GM12873 (cell line): ENCODE measurements at regions not wholly inside any gene's neighbourhood (a gene's known extent, or its start where the extent isn't known, plus 50 kb on each side); places are given as distances from the start of the nearest gene placed in this dataset.

Experiments used
- TF ChIP-seq, protein P1 (sequence below): IDR thresholded peaks from 2 replicates; pipeline ENCODE4 v1.5.1; 2012; ENCODE audit warnings: low read depth, mild to moderate bottlenecking, moderate library complexity, low read length, control low read depth; ENCODE audit not compliant: insufficient read depth; ENCODE audit errors: missing control alignments

DNA sequence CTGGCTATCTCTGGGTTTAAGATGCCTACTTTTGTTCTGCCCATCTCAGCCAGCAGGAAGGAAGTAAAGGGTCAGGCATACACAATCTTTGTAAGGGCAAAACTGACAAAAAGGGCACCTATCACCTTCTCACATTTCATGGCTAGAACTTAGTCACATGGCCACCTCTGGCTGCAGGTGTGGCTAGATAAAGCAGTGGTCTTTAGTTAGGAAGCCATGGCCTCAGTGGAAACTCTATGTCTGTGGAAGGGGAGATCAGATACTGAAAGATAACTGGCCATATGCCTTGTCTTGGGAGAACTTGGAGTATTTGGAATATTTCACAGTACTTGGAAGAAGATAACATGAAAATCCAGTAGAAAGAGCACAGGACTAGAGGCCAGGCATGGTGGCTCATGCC, 80.7 kb upstream of the TBL1XR1 start:
- TF ChIP-seq, protein P1, sequence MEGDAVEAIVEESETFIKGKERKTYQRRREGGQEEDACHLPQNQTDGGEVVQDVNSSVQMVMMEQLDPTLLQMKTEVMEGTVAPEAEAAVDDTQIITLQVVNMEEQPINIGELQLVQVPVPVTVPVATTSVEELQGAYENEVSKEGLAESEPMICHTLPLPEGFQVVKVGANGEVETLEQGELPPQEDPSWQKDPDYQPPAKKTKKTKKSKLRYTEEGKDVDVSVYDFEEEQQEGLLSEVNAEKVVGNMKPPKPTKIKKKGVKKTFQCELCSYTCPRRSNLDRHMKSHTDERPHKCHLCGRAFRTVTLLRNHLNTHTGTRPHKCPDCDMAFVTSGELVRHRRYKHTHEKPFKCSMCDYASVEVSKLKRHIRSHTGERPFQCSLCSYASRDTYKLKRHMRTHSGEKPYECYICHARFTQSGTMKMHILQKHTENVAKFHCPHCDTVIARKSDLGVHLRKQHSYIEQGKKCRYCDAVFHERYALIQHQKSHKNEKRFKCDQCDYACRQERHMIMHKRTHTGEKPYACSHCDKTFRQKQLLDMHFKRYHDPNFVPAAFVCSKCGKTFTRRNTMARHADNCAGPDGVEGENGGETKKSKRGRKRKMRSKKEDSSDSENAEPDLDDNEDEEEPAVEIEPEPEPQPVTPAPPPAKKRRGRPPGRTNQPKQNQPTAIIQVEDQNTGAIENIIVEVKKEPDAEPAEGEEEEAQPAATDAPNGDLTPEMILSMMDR, result no peak

DNA sequence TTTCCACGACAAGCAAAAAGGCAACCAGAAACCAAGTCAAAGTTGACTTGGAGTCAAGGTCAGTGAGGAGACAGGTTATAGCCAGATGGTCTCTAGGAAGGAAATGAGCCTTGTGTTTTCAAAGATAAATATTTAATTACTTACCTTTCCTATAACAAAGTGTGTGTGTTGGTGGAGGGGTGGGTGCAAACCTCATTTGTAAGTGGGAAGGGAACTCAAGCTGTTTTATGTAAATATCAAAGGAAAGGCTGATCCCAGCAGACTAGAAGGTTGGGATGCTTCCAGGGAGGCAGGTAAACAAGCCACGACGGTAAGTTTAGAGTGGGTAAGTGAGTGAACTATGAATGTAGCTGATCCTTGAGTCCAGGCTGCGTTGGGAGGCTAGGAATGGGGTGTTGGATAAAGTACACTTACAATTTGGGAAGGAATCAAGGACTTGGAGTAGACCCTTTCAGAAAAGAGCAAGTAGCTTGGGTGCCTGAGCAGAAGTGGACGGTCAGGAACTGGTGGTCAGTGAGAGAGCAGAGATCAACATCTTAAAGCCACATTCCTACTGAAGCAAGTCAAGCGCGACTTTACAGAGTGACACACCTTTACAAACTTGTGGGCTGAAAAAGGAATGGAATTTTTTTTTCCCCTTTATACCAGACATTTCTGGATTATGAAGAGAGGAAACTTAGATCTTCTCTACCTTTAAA, 82.0 kb upstream of the TBL1XR1 start:
- TF ChIP-seq, protein P1, result no peak

DNA sequence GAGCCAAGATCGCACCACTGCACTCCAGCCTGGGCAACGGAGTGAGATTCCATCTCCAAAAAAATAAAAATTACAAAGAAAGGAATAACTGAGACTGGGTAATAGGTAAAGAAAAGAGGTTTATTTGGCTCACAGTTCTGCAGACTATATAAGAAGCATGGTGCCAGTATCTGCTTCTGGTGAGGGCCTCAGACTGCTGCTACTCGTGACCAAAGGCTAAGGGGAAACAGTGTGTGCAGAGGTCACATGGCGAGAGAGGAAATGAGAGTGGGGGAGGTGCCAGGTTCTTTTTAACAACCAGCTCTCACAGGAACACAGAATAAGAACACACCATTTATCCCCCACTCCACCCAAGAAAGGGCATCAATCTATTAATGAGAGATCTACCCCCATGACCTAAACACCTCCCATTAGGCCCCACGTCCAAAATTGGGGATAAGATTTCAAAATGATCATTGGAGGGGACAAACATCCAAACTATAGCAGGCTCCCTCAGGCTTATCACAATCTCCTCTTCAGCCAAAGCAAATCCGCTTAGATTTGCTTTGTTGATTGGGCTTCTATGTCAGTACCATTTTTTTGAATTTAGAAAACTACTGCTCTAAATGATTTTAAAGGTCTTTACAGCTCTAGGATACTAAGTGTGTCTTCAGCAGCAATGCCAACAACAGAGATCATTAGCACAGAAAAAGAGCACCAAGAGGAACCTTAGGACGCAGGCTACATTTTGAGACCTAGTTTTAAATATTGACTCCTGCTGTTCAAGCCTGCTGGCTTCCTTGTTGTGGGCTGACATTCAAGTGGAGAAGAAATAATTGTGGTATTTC, 84.2 kb upstream of the TBL1XR1 start:
- TF ChIP-seq, protein P1, result no peak

DNA sequence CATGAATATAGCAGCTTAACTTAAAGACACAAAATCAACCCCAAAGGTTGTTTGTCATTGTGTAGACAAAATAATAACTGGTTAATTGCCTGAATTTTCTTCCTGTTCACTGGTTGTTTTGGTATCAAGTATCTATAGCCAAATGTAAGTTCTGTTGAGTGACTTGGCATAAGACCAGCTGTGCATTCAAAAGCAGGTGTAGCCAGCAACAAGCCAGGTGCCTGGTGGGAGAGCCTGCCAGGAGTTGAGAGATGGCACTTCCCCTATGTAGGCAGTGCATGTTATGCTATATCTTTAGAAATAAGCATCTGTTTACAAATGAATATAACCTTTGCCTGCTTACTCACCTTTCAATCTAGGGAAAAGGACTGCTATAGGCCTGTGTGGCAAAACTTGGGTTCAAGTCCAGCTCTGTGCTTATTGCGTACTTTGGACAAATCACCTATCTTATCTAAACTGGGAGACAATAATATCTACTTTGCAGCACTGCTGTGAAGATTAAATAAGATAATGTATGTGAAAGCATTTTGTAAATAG, 84.9 kb upstream of the TBL1XR1 start:
- TF ChIP-seq, protein P1, result no peak

DNA sequence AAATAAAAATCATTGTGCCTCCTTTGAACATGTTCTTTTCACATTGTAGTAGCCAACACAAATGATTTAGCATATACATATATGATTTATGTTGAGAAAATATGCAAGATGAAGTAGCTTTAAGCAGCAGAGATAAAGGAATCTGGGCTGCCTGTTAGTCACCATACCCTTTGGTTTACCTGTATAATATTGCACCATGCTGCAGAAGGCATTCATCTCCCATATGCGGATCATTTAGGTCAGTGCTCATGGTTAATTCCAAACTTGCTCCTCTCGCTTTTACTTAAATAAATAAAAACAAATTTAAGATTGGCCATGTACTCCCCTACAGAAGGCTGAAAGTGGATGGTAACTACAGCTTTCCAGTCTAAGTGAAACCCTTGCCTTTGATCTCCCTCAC, 86.7 kb upstream of the TBL1XR1 start:
- TF ChIP-seq, protein P1, result no peak

DNA sequence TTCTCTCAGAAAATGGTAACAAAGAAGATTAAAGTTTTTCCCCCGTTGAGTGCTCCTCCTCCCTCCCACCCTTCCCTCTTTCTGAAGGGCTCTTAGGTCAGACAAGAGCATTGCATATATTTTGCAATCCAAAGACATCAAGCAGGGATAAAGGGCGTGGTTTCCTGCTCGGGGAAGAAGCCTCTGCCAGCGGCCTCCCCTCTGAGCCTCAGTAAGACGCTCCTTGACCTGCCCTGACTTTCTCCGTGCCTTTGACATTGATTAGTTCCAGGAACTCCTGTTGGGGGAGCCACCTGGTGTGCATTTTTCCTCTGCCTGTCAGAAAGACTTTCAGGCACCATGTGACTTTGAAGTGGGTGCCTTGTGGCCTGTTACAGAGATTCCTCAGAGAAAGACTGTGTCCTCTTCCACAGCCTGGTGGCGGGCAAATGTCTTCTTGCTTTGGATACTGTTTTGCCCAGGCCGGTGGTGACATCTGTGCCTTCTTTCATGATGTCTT, 87.2 kb upstream of the TBL1XR1 start:
- TF ChIP-seq, protein P1, result no peak

DNA sequence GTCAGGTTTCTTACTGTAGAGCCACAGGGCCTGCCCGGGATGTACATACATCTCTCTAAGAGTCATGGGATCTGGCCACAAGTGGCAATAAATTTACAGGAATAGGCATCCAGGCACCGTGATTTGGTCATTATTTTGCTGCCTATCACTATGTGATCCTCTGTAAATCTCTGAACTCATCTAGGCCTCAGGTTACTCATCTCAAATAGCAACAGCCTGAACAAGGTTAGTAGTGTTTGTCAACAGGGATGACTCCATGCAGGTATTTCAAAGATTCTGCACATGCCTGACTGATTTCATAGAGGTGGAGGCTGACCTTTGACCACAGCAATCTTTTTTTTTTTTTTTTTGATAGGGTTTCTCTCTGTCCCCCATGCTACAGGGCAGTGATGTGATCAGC, 88.8 kb upstream of the TBL1XR1 start:
- TF ChIP-seq, protein P1, result no peak
